GM21447 (cell line): ENCODE measurements at regions not wholly inside any gene's neighbourhood (a gene's known extent, or its start where the extent isn't known, plus 50 kb on each side); places are given as distances from the start of the nearest gene placed in this dataset.

ENCODE experiments used
- ATAC-seq: cut with Tn5 transposase; IDR thresholded peaks from one replicate; pipeline ENCODE4 v1.9.1; 2021; ENCODE audit not compliant: unreplicated experiment

DNA sequence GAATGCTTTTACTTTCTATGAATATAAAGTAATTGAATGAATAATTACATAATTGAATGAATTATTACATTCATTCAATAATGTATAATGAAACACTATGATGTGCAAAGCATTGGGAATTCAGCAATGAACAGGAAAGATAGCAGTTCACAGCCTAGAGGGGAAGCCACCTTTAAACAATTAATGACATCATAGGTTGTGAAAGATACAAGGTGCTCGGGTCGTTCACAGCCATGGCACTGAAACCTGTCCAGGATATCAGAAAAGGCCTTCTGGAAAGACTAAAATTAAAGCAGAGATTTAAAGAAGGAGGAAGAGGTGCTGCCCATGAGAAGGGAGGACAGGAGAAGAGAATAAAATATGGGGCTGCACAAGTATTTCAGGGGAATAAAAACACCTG lies 171.4 kb upstream of the KLF4 start:
- no peak for ATAC-seq

DNA sequence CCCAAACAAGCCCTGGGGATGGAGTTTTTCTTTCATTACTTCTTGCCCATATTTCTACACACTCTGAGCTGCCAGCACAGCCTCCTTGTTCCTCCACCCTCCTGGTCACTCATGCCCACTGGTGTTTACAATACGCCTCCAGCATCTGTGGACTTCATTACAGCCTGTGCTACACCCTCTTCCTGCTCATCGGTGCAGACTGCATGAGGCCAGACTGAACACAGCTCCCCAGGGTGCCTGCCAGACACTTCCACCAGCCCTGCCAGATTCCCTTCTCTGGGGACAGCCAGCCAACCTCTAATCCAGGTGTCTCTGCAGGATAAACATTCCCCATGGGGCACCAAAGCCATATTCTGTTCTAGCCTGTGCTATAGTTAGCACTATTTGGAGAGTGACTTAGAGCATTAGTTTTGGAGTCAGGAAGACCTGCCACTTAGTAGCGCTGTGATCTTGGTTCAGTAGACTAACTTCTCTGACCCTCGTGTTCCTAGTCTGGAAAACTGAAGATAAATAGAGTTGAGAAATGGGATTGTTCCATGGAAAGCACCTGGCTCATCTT lies 163.8 kb upstream of the KLF4 start:
- no peak for ATAC-seq

DNA sequence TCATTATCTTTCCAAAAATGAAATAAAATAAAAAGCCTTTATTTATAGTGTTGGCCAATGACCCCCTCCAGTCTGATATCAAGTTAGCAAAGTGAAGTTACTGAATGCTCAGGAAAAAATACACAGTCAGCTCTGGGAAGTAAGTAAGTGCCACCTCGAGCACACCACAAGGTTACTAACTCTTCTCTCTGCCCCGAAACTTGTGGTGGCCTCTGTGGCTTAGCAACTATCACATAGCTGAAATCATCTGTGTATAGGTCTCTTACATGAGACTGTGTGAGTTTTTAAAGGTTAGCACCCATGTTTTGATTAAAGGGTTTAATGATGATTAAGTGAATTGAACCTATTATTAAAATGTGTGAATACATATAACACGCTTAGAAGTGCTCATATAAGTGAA lies 161.4 kb upstream of the KLF4 start:
- no peak for ATAC-seq

DNA sequence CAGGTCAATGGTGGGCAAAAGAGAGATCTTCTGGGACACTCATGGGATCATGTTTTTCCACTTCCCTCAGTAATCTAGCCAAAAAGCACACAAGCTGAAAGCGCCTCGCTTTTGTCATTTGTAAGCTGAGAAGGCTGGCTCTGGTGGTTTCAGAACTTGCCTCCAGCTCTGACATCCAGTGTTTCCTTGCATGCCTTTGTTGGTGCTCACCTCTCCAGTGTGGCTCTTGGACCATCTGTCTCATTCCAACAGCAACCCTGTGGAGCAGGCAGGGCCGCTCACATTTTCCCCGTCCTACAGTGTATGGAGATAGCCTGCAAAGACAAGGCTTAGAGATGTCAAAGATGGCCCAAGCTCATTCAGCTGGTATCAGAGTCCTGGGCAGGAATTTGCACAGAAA lies 160.8 kb upstream of the KLF4 start:
- ATAC-seq, result no peak

DNA sequence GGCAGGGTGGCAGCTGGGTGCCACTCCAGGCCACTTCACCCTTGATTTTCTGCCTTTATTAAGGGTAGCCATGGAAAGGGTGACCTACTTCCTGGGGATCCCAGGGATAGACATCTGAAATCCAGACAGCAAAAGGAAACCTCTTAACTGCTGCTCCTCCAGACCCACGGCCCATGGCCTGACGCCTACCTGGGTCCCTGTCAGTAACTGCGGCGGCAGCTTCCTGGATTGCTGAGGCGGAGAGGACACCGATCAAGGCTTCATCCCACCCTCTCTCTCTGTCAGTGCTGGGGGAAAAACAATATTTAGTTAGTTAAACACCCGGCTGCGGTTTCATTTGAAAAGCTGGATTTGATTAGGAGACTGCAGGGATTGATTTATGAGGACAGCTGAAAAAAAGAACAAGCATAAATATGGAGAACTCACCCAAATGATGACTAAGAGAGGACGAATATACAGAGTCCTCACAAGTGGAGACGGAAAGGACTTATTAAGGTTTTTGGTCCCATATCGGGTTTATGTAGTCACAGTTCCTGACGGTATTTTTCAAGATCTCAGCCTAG lies 158.7 kb upstream of the KLF4 start:
- no peak for ATAC-seq

DNA sequence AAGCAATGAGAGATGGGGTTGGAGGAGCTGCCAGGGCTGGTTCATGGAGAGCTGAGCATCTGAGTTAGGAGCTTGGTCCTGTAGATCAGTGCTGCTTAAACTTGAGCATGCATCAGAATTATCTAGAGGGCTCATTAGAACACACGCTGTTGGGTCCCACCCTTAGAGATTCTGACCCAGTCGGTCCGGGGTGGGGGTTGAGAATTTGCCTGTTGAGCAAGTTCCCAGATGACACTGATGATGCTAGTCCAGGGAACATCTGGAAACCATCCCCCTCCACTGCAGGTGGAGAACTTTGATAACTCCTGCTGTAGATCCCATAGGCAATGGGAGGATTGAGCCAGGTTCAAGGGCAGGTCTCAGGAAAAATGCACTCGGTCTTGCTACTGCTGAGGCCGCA lies 158.0 kb upstream of the KLF4 start:
- no peak for ATAC-seq

DNA sequence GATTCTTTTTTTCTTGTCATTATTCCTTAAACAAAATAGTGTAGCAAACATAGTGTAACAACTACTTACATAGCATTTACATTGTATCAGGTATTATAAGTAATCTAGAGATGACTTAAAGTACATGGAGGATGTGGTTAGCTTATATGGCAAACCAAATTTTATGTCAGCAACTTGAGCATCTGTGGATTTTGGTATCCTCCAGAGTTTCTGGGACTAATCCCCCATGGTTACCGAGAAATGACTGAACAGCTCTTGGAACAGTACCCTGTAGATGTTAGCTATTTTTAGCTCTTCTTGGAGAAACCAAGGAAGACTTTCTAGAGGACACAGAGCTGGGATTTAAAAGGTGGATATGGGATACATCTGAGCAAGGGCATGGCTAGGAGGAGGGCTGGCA lies 157.6 kb upstream of the KLF4 start:
- no peak for ATAC-seq

DNA sequence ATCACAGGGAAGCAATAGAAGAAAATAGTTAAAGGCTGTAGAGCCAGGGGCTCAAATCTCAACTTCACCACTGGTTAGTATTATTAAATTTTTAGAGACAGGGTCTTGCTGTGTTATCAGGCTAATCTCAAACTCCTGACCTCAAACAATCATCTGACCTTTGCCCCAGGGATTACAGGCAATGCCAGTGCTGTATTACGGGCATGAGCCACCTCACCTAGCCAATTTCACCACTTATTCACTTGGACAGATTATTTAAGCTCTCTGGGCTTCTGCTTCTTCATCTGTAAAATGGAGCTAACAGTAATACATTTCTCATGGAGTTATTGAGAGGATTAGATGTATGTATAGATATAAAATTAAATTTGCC lies 155.9 kb upstream of the KLF4 start:
- ATAC-seq, result no peak

DNA sequence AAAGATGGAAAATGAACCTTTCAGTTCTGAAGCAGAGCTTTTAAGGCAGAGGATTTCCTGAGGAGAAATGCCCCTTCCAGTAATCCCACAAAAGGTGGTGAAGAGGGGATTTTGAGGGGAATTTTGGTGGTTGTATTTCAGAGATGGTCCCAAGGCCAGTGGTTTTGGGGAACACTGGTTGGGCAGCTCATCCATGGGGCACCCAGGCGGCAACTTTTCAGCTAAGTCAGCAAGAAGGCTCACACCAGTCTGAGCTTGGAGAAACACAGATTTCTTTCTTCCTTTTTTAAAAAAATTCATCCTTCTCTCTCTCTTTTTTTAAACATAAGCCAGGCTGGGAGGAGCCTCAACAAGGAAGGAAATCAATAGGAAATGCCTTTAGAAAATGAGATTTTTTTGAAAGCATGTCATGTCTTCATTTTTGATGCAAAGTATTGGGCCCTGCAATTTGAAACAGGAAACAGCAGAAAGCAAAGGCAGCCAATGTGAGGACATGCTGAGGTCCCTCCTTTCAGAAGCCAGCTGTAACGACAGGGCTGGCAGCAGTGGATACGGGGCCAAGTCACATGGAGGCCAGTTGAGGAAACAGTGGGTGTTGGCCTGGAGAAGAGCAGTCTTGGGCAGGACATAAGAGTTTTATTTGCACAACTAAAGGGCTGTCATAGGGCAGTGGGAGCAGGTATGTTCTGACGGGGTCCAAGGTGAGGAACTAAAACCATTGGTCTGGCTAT lies 155.3 kb upstream of the KLF4 start:
- no peak for ATAC-seq

DNA sequence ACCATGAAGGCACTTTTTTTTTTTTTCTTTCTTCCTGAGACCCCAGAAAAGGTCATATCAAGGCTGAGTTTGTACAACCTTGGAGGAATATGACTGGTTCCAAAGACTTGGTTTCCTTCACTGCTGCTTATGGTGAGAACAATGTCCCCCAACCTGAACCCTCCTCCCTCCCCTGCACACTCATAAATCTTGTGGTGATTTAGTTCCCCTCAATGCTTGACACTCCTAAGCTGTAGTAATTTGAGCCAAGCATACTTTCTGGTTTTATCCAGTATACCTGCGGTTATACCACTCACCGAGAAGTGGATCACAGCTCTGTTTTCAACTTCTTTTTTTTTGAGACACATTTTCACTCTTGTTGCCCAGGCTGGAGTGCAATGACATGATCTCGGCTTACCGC lies 149.9 kb upstream of the KLF4 start:
- no peak for ATAC-seq

DNA sequence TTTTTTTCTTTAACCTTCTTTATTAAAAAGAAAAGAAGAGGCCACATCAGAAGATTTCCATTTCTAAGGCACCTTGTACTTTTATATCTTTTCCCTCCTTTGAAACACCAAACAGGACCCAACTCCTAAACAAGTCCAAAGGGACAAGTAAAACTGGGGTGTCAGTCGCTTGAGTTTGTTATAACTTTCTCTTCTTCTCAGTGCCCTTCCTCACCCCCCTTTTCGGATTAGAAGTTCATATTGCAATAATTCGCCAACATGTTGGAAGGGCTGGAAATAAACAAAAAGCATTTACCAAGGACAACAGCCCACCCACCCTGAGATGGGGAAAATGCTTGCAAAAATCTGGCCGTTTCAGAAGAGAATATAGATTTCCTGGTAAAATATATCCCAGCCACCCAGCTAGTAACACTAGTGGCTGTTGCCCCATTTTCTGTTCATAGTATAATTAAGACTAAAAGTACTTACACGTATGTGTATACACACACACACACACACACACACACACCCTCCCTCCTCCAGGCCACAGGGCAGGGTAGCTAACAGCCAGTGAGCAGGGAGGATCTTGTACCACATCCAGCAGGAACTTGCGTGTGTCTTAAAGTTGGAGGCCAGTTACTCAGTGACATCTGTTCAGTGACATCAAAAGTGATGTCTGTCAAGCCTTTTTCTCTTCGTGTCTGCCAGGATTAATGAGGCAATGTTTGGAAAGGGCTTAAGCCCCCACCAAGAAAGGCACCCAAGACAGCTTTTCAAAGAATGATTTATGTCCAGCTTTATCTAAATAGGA lies 149.1 kb upstream of the KLF4 start:
- no peak for ATAC-seq

DNA sequence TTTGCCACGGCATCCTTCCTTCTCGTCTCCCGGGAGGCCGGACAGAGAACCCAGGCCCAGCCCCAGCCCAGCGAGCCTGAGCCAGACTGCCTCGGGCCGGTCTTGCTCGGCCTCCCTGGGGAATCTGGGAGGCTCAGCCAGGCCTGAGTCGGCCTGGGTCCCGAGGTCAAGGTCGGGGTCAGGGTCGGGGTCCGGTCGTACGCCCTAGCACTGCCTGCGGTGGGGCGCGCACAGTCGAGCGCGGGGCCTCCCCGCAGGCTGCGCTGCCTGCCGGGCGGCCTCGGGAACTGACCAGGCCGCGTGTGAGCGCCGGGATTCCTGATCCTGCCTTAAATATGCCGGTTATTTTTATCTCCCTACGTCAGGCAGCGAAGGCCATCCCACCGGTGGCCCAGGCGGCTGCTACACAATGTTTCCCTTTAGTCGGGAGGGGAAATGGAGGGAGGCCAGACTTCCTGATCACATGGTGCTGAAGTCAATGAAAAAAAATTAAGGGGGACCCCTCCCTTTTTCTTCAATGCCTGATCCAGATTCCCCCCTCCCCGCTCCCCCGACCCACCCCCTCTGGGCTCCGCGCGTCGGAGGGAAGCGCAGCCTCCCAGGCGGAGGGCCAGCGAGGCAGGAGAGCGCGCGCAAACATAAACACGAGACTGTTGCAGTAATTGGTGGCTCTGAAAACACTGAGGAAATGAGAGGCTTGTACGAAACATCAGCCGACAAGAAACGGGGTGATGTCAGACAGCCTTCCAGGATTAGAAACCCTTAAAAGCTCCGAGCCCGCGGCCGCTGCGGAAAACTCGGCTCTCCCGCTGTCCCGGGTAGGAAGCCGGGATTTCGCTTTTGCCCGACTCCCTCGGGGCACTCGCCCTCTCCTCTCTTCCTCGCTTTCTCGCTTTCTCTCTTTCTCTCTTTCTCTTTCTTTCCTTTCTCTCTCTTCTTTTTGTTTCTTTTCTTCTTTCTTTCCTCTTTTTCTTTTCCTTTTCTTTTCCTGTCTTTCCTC lies 148.2 kb upstream of the KLF4 start:
- ATAC-seq, result no peak

DNA sequence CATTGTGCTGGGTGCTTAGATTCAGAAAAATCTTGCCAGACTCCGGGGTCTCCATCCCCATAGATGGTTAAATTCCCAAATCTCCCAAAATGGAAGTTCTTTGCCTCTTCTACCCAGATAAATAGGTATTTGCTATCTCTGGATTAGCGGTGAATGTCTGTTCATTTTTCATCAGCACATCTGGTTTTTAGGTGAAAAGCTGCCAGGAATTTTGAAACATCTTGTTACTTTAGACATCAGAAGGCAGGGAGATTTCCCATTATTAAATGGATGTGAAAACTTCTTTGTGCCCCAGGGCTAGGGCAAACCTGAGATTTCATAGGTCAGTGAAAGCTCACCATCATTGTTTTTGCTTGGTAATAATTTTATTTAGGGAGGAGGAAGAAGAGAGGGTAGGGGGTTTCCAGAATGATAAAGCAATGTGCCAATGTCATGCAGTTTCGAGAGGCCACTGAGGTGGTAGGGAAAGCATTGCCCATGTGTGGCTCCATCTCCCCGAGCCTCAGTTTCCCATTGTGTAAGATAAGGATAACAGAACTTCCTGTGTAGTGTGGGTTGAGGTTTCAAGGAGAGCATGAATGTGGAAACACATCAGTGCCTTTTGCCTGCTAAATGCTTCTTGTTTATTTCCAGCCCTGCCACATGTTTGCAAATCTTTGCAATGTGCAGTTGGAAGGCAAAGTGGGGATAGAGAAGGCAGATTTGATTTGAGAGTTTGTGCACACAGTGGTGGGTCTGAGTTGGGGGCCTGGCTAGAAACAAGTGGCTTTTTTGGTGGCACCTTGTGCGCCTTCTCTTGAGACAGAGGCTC lies 147.2 kb upstream of the KLF4 start:
- no peak for ATAC-seq

DNA sequence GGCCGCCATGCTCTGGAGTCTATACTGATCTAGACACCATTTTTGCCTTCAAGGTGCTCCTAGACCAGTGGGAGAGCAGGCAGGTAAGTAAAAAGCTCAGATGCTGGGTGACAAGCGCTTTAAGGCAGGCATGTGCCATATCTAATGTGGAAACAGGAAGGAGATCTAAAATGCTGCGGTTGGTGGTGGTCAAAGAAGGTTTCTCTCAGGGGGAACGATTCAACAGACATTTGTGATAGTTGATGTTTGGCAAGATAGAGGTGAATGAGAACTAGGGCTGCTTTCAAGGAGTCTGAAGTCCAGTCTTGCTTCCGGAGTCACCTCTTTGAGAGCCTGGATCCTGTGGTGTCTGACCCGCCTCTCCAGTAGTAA lies 146.2 kb upstream of the KLF4 start:
- ATAC-seq, result no peak

DNA sequence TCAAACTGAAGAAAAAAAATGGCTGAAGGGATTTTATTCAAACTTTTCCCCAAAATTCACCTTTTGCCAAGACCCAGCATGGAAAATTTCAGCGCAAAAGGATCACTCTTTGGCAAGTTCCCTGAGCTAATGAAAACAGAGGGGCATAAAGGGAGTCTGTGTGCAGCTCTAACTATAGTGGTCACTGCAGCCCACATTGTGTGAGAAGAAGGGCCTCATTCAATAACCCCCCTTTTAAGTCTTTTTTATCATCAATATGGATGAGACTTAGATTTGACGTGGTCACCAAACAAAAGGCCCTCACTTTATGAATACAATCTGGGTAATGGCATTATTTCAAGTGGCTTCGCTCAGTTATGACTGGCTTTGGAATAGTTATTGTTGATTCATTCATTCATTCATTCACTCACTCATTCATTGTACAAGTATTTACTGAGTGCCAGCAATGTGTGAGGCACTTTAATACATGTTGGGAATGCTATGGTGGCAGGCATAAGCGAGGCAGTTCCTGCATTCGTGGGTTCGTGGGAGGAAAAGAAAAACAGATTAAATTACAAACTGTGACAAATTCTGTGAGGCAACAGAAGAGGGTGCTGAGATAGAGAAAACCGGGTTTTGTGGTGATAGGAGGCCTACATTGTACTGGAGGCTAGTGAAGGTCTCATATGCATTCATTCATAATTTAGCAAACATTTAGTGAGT lies 145.7 kb upstream of the KLF4 start:
- no peak for ATAC-seq

DNA sequence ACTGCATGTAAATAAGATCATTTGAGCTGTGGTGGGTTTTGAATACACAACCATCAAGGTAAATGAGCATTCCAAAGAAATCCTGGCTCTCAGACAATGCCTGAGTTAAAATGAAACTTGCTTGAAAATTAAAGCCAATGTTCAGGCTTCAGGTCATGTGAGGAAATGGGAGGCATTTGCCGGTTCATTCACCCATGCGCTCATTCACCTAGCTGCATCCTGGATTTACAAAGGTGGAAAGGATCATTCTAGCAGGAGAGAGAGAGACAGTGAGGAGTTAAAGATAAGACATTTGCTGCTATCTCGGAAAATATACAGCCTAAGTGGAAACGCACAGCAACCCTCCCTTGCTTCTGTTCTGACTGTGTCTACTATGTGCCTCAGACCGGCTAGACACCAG lies 143.8 kb upstream of the KLF4 start:
- ATAC-seq, result no peak

DNA sequence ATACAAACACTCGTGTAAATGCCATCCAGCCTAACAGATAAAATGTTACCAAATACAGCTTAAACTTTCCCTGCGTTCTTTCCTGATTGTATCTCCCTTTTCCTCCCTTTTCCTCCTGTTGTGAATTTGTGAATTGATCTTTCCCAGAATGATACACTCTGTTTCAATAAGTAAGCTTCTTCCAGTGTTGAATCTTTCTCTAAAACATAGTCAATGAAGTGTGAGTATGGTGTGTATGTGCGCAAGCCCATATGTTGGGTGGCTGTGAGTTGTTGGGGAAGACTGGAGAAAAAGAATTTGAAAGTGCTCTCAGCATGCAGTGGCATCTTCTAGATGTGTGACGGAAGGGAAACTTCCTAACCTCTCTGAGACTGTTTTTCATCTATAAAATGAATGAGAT lies 143.1 kb upstream of the KLF4 start:
- ATAC-seq, result no peak

DNA sequence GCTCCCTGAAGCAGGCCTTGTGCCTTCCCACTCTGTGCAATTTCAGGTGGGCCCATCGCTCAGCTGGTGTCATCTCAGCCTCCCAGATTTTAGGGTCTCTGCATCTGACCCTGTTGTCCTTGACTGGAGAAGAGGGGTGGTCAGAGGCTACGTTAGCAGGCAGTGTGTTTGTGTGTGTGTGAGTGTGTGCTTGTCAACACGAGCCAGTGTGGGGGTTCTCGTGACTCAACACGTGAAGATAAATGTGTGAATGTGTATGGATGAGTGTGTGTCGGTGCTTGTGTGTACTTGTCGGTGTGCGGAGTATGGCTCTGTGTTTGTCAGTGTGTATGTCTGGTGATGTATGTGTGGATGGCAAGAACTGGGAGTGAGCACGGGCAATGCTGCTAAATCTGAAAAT lies 142.6 kb upstream of the KLF4 start:
- no peak for ATAC-seq

DNA sequence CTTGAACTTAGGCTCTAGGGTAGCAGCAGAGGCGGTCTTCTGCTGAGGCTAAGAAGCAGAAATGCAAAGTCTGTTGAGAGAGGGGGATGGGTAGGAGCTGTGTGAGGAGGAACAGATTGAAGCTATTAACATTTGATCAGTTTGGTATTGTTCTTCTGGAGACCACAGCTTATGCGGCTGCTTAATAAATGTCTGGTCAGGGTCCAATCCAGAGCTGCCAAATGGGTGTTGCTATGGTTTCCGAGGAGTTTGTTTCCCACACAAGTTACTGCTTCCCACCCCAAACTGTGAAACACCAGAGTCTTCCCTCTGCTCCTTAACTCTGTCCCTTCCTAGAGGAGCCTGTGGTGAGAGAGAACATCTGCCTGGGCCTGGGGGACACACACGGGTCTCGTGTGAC lies 142.2 kb upstream of the KLF4 start:
- ATAC-seq, result no peak

DNA sequence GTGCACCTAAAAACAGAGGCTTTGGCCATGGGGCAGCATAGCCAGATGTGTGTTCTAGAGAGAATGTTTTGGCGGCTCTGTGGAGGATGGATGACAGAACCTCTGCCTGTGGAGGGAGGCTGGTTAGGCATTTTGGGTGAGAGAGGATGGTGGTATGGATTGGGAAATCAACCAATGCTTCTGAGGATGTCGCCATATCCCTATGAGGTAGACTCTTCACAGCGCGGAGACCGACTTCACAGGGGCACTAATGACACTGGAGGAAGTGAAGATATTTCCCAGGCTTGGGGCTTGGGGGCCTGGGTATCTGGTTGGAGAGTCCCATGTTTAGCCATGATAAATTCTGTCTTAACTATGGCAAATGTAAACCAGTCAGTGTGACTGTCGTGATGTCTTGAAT lies 140.6 kb upstream of the KLF4 start:
- ATAC-seq, result no peak
